PC-3 (cell line): ENCODE measurements at regions not wholly inside any gene's neighbourhood (a gene's known extent, or its start where the extent isn't known, plus 50 kb on each side); places are given as distances from the start of the nearest gene placed in this dataset.

Experiments
- ATAC-seq: fragments of 200-7000 bp; cut with Tn5 transposase; 2 replicates; pipeline ENCODE4 v1.9.1; 2020; ENCODE audit warnings: mild to moderate bottlenecking, moderate library complexity
- BruUV-seq: library from RNA; stranded (reverse); fragments of 400-500 nt; replicated peaks from 2 replicates; lab custom pipeline; 2021; lab: Mats Ljungman, UMichigan
- CTCF ChIA-PET: fragments of 300-600 bp; sonication (Branson Sonifier 250); formaldehyde crosslinking; loops from one replicate; lab custom pipeline; 2022; ENCODE audit warnings: antibody characterized with exemption; lab: Charles Lee
- POLR2A ChIA-PET: fragments of 300-600 bp; sonication (Branson Sonifier 250); formaldehyde crosslinking; loops from one replicate; lab custom pipeline; 2022; ENCODE audit warnings: antibody characterized with exemption; ENCODE audit not compliant: unreplicated experiment; lab: Charles Lee
- DNase-seq: peaks from one replicate; pipeline ENCODE4 v3.0.0-alpha.2; 2015
- H2AFZ ChIP-seq: fragments of 300-600 bp; sonication (generic); 2 replicates; pipeline ENCODE4 v1.6.0; 2016; ENCODE audit warnings: antibody characterized with exemption, low read length
- H3F3A ChIP-seq: fragments of 300-600 bp; sonication (generic); one replicate; pipeline ENCODE4 v1.6.0; 2017; ENCODE audit warnings: antibody characterized with exemption, low read length, control low read depth, mild to moderate bottlenecking; ENCODE audit not compliant: unreplicated experiment
- H3K27ac ChIP-seq: fragments of 300-600 bp; sonication (generic); 2 replicates; pipeline ENCODE4 v1.5.1; 2016; ENCODE audit warnings: mild to moderate bottlenecking, low read length
- H3K27me3 ChIP-seq: fragments of 300-600 bp; sonication (generic); 2 replicates; pipeline ENCODE4 v1.6.1; 2016; ENCODE audit warnings: low read length, mixed read lengths
- H3K36me3 ChIP-seq: fragments of 300-600 bp; sonication (generic); 2 replicates; pipeline ENCODE4 v1.6.1; 2016; ENCODE audit warnings: low read depth, mixed run types, low read length, mixed read lengths
- H3K4me1 ChIP-seq: fragments of 300-600 bp; sonication (generic); 2 replicates; pipeline ENCODE4 v1.5.1; 2016; ENCODE audit warnings: low read length; ENCODE audit not compliant: insufficient read depth
- H3K4me2 ChIP-seq: fragments of 300-600 bp; sonication (generic); 2 replicates; pipeline ENCODE4 v1.6.0; 2016; ENCODE audit warnings: low read length
- H3K4me3 ChIP-seq: fragments of 300-600 bp; sonication (generic); 2 replicates; pipeline ENCODE4 v1.5.1; 2016; ENCODE audit warnings: mild to moderate bottlenecking, low read length, mixed read lengths
- H3K79me2 ChIP-seq: fragments of 300-600 bp; sonication (generic); 2 replicates; pipeline ENCODE4 v1.6.1; 2017; ENCODE audit warnings: low read length, mixed read lengths
- H3K9ac ChIP-seq: fragments of 300-600 bp; sonication (generic); 2 replicates; pipeline ENCODE4 v1.6.0; 2016; ENCODE audit warnings: mild to moderate bottlenecking, low read length
- H3K9me2 ChIP-seq: fragments of 300-600 bp; sonication (generic); replicated peaks from 2 replicates; pipeline ENCODE4 v1.6.1; 2016; ENCODE audit warnings: mixed run types, low read length, mixed read lengths
- H3K9me3 ChIP-seq: fragments of 300-600 bp; sonication (generic); 2 replicates; pipeline ENCODE4 v1.6.1; 2016; ENCODE audit warnings: low read length, mixed read lengths
- H4K20me1 ChIP-seq: fragments of 300-600 bp; sonication (generic); 2 replicates; pipeline ENCODE4 v1.6.1; 2016; ENCODE audit warnings: low read length, mixed read lengths
- CTCF ChIP-seq: fragments of 300-600 bp; sonication (generic); conservative IDR thresholded peaks from 2 replicates; pipeline ENCODE4 v1.5.1; 2017; ENCODE audit warnings: antibody characterized with exemption, low read depth, mild to moderate bottlenecking, low read length
- EZH2 ChIP-seq: fragments of 300-600 bp; sonication (generic); IDR thresholded peaks from one replicate; pipeline ENCODE4 v1.6.1; 2017; ENCODE audit warnings: antibody characterized with exemption, mild to moderate bottlenecking, low read length; ENCODE audit not compliant: unreplicated experiment
- EZH2phosphoT487 ChIP-seq: fragments of 300-600 bp; sonication (generic); IDR thresholded peaks from 2 replicates; pipeline ENCODE4 v1.6.1; 2018; ENCODE audit warnings: mild to moderate bottlenecking, antibody characterized with exemption, low read length, borderline replicate concordance
- intact Hi-C: fragments of 100-400 bp; cut with micrococcal nuclease; formaldehyde crosslinking; loops from 2 replicates; pipeline ENCODE4 v1.9.0; 2023

- ChIA-PET CTCF (no interaction called here), POLR2A (interaction anchor here (0.5 kb wide), 1 partner anchor 260 kb away, joined by 6 read pairs; no protein-coding TSS in a partner anchor)
- H3F3A ChIP-seq: no peaks in the 10 kb centered on the region
- intact Hi-C loops: no loop called here
- H3K4me1 ChIP-seq: peaks cover 25% of the 10 kb centered on the region
- no TSS peak for BruUV-seq
- no peaks in the 10 kb centered on the region for H3K9me2 ChIP-seq
- ATAC-seq (no peak), DNase-seq (no peak)
- H3K4me2 ChIP-seq: no peak overlapping the region
- no peak overlapping the region for H3K9ac ChIP-seq
- no peaks in the 10 kb centered on the region for H4K20me1 ChIP-seq
- H3K36me3 ChIP-seq: no peaks in the 10 kb centered on the region
- H3K4me3 ChIP-seq: no peak overlapping the region
- H3K9me3 ChIP-seq: no peaks in the 10 kb centered on the region
- no peaks in the 10 kb centered on the region for H3K27me3 ChIP-seq
- no peaks in the 10 kb centered on the region for H3K79me2 ChIP-seq
- TF ChIP-seq CTCF (no peak), EZH2 (no peak), EZH2phosphoT487 (no peak)
- H3K27ac ChIP-seq: no peak overlapping the region
- H2AFZ ChIP-seq: no peak overlapping the region
These were observed 88.8 kb downstream of the SPTSSA start for GRCh38 chr14:34373191-34373590.

GRCh38 chr14:34372786-34373185 lies 89.3 kb downstream of the SPTSSA start:
- H3K27ac ChIP-seq: no peak overlapping the region
- POLR2A ChIA-PET: no interaction called here
- H3K4me2 ChIP-seq: no peak overlapping the region

More at GRCh38 chr14:34372786-34373185, 89.3 kb downstream of the SPTSSA start:
- Histone ChIP-seq H3K9me2 (no peaks in the 10 kb centered on the region), H3K9me3 (no peaks in the 10 kb centered on the region), H3K4me1 (peaks cover 29% of the 10 kb centered on the region), H3K79me2 (no peaks in the 10 kb centered on the region), H4K20me1 (no peaks in the 10 kb centered on the region), H3F3A (no peaks in the 10 kb centered on the region), H3K36me3 (no peaks in the 10 kb centered on the region), H3K9ac (no peak overlapping the region), H3K27me3 (no peaks in the 10 kb centered on the region), H3K4me3 (no peak overlapping the region), H2AFZ (no peak overlapping the region)
- no peak for ATAC-seq
- CTCF ChIA-PET: no interaction called here
- TF ChIP-seq EZH2phosphoT487 (no peak), CTCF (no peak), EZH2 (no peak)
- no TSS peak for BruUV-seq
- DNase-seq: no peak
- intact Hi-C loops: no loop called here
